Activated T-helper 1 cell treated with anti-CD3 and anti-CD28 coated beads, Interleukin-2, amount 50 U/mL, for 16 hours (primary cell): ENCODE measurements at regions not wholly inside any gene's neighbourhood (a gene's known extent, or its start where the extent isn't known, plus 50 kb on each side); places are given as distances from the start of the nearest gene placed in this dataset.

Source experiments
- DNase-seq, 2 donors: peaks; one replicate each; pipeline ENCODE4 v3.0.0-alpha.2; 2020; ENCODE audit warnings: low read depth in 1 of 2, low spot score in 1 of 2

DNA sequence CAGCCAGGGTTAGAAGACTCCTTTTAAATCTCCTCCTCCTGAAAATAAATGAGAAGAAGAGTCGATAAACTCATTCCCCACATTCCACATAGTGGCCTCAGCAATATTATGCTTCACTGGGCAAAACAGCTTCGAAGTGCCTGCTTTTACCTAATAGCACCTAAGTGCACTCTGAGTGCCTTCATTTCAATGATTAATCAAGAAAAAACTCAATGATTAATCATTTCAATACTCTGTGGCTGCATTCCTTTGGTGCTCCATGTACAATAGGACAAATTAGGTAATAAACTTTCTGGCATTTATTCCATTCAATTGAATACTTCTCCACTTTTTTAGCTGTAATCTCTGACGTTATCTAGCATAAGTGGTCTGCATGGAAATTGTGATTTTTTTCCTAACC is 174.6 kb downstream of the CCDC71L start:
- no peak for DNase-seq

DNA sequence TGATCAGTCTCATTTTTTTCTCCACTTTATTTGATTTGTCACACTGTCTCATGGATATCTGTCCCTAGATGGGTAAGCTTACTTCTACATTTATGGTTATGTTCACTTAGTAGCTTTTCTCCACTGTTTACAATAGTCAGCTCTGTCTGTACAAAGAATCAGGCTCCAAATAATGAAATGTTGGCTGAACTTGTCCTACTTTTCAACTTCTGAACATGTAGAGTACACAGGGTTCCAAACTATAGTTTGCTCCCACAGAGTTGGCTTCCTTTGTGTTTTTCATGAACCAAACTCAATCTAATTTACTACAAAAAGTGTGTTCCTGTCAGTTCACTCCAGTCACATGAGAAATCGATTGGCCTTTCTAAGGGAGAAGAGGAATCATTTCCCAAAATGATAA is 175.0 kb downstream of the CCDC71L start:
- no peak for DNase-seq

DNA sequence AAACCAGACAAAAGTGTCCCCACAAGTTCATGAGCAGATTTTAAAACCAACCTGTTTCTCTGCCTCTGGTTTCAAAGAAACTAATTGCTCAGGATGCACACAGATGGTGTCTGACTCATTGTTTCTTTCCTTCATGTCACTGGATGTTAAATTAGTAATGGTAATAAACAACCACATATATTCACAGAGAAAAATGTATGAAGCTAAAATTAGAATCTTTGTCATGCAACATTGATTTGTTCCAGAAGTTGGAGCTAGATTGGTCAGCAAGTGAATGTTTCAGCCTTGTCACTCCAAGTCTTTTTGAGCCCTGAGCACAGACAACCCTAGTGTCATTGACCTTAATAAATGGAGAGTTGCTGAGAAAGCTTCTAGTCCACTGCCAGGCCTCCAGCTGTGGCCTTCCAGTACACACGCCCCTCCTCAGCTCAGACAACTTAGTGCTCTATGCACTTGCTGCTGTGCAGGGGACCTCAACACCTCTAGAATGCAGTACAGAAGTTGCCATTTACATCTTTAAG is 175.9 kb downstream of the CCDC71L start:
- DNase-seq: no peak

DNA sequence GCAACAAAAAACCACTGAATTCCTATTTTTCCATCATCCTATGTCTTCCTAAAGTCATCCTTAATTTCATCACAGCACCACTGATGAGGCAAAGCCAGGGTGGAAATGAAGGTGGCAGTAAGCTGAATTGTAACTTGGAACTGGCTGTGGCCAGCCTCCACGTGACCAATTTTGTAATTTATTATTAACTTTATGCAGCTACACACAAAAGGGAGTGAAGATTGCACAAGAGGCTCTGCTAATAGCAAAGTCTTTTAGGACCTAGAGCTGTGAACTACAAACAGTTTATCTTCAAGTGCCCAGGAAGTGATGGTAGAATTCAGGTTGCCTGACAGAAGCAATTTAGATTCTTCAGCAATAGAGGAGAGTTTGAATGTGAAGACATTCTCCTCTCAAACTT is 176.4 kb downstream of the CCDC71L start:
- no peak for DNase-seq

DNA sequence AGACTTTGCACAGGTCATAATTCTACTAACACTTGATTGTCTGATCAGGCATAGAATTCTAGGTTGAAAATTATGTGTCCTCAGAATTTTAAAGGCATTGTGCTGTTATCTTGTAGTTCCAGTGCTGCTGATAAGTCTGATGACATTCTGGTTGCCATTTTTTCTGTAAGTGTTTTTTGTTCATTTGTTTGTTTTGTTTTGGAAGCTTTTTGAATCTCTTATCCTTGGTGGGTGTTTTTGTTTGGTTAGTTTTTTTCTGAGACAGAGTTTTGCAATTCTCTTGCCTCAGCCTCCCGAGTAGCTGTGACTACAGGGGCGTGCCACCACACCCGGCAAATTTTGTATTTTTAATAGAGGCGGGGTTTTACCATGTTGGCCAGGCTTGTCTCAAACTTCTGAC is 178.9 kb downstream of the CCDC71L start:
- DNase-seq: no peak

DNA sequence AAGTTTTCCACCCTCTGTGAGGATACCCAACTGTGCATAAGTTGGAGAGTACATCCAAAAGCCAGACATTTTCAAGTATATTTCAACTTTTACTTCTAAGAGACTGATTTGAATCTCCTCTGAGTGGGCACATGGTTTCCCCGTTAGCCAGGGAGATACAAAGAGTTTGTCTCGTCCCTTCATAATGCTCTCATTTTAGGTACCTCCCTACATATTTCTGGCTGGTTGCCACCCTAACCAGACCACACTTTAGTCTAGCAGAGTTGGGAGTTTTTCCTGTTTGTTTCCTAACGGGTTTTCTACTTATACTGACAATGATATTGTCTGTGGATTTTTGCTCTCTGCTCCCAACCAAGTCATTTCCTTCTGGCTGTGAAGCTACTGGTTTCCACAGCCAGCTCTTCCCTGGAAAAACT is 180.3 kb downstream of the CCDC71L start:
- DNase-seq: no peak

DNA sequence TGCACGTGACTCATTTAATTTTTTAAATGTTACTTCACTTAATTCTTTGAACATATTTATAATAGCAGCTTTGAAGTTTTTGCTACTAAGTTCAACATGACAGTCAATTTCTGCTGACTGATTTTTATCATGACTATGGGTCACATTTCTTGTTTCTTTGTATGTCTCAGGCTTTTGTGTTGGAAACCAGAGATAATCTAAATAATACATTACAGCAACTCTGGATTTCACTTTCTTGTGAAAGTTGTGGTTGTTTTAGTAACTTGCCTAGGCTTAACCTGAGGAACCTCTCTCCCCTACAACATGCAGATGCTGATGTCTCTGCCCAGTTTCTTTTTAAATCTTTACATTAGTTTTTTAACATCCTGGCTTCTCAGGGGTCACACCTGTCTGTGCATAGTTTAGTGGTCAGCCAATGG is 180.8 kb downstream of the CCDC71L start:
- DNase-seq: no peak

DNA sequence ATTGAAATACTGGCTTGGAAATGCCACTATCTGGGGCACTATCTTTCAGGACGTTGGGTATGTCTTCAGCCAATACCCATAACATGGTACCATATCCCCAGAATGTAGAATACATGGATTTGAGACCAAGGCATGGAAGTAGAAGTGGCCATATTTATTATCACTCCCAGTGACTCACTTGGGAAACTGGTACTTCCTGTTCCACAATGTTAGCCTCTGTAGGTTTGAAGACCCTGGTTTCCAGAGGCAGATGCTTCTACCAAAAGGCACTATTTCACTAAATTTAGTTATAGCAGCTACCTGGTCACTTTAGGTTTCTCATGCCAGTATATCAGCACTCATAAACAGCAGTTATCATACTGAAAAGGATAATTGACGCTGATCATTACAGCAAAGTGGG is 184.2 kb downstream of the CCDC71L start:
- no peak for DNase-seq

DNA sequence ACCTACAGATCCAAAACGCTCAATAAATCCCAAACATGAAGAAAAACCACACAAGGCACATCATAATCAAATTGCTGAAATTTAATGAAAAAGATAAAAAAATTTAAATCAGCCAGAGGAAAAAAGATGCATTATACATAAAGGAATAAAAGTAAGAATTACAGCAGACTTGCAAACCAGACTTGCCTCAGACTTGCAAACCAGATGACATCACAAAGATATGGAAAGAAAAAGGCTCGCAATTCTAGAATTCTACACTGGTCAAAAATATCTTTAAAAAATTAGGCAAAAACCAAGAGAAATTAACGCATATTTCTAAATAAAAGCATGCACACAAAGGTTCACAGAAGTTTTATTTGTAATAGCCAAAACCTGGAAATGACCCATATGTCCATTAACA is 188.0 kb upstream of the NAMPT start:
- no peak for DNase-seq

DNA sequence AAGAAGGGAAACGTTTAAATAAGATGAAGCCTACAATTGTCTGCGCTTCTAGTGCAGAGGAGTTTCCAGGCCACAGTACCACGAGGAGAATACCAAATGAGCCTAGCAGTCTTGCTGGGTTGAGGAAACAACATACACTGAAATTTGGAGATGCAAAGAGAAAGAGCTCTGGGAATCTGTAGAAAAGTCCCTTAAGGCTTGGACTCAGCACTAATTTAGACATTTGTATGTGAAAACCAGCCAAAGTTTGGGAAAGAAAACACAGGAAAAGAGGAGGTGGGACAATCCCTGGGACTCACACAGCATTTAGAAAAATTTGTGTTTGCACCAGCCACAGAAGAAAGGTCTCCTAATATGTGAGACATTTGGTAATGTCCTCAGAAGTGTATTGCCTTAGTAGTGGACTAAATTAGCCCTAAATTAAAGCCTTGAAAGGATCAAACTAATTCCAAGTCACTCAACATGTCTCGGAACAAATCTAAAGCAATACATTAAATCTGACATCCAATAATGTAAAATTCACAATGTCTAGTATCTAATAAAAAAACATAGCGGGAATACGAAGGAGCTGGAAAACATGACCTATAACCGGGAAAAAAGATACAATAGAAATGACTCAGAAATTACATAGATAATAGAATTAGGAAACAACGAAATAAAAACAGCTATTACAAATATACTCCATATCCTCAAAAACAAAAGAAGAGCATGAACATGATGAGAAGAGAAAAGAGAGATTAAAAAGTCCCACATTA is 187.1 kb upstream of the NAMPT start:
- DNase-seq: no peak

DNA sequence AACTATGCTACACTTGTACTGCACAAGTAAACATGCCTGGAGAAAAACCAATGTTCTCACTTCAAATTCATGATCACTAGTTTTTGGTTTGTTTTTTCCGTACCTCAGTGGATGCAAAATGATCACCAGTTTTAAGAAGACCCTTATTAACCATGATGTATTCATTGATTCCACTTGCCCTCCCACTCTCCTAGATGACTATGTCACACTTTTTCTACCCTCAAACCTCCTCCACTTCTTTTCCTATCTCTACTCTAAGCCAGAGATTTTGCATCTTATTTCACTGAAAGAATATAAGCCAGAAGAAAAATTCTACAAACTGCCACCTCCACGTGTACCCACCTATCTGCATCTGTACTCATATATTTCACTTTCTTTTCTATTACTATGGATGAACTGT is 186.2 kb upstream of the NAMPT start:
- DNase-seq: no peak

DNA sequence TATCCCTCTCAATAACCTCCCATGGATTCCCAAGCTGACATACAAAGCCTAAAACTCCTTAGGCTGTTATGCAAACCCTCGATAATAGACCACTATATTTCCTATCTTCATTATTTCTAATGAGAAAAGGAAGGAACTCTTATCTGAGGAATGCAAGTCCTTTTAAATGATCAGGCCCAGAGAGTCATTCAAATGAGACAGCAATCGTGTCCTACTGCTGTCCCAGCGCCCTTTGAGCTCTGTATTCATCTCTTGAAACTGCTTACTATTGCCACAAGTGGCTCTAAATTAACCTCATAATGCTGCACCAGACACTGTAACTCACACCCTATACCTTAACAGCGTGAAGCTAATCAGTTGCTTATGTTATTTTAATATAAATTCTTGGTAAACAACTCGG is 182.1 kb upstream of the NAMPT start:
- DNase-seq: no peak

DNA sequence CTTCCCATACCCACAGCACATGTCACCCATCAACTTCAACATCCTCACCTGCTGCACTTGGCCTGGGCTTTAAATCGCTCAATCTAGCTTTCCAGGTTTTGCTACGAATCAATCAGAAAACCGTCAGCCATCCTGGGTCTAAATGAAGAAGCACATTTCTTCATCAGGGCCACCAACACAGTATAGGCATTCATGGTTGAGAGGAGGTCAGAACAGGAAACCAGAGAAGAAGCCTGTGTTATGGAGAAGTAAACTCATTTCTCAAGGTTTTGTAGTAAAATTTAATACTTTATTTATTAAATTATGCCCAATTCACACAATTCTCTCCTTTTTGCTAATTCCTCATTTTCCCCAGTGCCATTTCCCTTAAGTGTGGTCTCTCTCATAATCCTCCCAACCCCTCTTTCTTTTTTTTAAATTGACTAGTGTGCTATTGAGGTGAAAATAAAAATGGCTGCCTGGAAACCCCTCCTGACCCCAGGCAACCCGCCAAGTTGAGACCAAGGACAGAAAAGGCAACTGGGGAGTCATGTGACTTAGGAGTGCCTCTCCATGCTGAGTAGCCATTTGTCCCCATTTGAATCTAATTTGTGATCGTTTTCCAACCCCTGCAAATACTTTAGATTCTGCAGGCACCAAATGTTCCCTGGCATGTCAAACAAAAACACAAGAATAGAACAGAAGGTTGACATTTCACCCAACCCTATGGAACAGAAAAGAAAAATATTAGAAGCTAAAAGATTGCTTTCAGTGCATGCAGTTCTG is 181.1 kb upstream of the NAMPT start:
- DNase-seq: no peak

DNA sequence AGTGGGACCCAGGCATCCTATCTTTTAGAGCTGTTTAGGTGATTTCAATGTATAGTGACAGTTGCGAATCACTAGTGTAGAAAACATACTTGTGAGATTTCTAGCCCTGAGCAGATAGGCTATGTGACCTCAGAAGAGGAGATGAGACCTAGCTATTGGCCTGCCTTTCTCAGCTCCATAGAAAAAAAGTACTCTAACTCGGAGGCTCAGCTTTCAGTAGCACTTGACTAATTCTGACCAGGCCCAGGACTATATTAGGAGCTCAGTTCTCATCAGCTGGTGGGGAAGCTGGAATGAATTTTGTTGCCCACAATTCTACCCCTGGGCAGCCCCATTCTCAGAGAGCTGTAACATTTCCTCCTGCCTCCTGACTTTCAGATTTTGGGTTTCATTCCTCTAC is 179.9 kb upstream of the NAMPT start:
- DNase-seq: no peak

DNA sequence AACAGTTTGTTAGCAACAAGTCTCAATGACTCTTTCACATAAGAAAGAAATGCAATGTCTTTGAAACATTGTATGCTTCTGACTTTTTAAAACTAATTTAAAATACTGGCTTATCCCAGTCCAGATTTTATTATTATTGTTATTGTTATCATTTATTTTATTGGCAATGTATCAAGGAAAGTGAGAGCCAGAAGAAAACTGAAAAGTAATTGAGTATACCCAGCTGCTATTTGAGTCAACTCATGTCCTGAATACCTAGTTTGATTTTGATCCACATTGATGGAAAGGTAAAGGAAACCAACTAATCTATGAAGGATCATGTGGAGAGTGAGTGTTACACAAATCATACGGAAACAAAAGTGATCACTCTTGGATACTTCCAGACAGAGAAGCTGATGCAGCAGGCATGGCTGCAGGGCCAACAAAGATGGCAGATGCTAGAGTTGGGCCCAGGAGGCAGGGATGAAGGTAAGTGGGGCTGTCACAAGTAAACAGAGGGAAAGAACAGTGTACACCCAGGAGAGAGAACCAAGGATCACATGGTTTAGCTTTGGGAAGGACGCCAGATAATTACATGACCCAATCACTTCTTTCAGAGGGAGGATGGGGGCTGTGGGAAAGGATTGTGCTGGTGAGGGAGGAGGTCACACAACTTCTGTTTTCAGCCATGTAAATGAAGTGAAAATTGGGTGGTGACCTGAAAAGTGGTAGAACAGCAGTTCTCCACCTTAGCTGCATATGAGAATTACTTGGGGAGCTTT is 179.2 kb upstream of the NAMPT start:
- no peak for DNase-seq

DNA sequence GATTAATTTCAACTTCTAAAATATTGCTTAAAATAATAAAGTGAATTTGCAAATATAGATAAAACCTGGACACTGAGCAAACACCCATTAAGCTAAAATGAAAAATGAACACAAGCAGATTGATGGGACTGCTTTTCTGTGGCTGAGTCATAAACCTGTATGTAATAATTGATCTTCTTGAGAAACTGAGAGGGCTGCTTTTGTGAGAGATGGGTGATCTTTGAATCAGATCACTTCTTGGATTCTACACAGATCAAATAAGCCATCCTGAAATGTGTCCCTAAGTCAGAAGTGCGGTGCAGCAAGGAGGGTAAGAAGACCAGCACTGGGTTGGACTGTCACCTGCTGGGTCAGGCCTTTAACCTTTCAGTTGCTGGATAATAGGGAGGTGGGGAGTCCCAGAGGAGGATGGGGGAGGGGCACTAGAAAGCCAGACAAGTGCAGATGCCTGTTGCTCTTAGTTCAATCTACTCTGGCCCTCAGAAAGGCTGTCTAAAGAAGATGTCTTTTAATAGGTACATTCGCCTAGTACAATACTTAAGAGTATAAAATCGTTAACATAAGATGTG is 178.2 kb upstream of the NAMPT start:
- no peak for DNase-seq

DNA sequence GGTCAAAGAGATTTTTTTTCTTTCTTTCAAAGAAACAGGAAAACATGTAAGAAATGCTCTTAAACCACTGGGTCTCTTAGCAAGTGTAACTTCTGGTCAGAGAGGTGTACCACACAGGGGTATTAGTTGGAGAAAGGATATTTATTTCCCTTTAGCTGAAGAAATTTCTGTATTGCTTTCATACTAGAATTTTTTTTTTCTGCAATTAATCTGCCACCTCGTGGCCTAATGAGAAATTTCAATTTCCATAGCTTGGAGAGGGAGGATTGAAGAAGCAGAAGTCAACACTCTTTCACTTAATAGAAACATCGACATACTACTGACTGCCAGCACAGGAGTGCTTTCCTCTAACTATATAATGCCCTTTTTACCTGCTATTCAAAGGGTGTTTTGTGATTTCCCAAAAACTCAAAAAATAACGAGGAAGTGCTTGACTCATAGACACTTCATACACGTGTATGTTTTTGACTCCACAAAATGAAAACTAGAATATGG is 177.6 kb upstream of the NAMPT start:
- no peak for DNase-seq

DNA sequence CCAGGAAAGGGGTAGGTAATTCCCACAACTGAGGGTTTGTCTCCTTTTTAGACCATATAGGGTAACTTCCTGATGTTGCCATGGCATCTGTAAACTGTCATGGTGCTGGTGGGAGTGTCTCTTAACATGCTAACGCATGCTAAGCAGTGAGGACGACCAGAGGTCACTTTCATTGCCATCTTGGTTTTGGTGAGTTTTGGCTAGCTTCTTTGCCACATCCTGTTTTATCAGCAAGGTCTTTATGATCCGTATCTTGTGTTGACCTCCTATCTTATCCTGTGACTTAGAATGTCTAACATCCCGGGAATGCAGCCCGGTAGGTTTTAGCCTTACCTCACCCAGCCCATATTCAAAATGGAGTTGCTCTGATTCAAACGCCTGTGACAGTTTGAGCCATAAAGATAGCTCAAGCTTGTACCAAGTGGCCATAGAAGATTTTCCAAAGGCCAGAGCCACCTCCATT is 176.0 kb upstream of the NAMPT start:
- DNase-seq: no peak

DNA sequence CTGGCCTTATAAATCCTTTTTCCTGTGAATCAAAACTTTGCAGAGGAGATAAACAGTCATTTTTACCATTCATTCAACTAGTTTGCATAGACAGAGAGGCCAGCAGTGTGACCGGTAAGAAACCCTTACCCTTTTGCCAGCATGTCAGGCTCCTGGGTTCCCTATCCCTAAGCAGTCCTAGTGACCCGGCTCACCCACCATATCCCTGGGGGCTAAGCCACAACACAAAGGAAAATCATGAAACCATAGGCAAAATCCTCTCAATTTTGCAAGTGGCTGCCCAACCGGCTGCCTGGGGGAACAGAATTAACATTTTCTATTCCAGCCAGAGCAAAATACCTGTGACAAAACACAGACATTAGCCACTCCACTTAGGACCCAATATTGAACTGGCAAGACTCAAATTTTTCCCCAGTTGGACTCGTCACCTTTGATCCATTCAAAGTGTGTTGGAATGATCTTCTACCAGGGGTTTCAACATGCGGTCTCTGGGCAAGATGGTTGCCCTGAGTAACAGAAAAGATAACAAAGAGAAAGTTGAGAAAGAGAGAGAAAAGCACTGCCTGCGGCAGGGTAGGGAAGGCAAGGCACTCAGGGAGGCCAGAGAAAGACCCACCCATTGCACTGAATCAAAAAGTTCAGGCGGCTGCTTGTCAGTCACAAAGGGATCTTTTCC is 174.8 kb upstream of the NAMPT start:
- DNase-seq: no peak

DNA sequence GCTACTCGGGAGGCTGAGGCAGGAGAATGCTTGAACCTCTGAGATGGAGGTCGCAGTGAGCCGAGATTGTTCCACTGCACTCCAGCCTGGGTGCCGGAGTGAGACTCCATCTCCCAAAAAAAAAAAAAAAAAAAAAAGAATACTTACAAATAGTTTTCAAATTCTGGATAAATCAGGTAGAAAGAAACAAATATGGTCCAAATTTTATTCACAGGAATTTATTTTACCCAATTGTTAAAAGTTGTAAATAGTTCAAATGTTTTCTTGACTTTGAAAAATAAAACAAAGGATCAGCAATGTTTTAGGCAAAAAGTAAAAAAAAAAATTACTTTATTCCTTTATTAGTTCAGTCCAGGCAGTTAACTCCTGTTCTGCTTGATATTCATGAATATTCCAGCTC is 172.9 kb upstream of the NAMPT start:
- no peak for DNase-seq

DNA sequence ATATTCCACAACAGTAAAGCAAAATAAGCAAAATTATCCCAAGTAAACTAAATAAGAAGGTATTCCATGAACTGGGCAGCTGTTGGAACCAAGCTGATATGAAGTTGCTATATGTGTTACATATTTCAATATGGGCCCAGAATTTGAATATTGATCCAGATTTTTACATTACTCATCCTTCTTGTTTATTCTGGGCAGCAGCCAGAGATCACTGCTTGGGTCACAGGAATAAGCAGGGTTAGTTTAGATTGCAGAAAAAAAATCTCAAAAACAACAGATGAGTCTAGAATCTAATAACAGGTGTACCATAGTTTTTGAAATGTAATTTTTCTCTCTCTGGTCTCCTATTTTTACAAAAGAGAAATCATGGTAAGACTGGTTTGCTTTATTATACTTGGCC is 171.5 kb upstream of the NAMPT start:
- DNase-seq: no peak
